GM19397 (cell line): ENCODE measurements at regions not wholly inside any gene's neighbourhood (a gene's known extent, or its start where the extent isn't known, plus 50 kb on each side); places are given as distances from the start of the nearest gene placed in this dataset.
"Not testable (repeated sequence)": the region's sequence is repeated elsewhere in the genome, so short reads cannot be mapped to it uniquely, and the experiment has no call there.

Experiments used
- ATAC-seq: cut with Tn5 transposase; IDR thresholded peaks from one replicate; pipeline ENCODE4 v1.9.1; 2021; ENCODE audit warnings: mild to moderate bottlenecking, moderate library complexity; ENCODE audit not compliant: unreplicated experiment

DNA sequence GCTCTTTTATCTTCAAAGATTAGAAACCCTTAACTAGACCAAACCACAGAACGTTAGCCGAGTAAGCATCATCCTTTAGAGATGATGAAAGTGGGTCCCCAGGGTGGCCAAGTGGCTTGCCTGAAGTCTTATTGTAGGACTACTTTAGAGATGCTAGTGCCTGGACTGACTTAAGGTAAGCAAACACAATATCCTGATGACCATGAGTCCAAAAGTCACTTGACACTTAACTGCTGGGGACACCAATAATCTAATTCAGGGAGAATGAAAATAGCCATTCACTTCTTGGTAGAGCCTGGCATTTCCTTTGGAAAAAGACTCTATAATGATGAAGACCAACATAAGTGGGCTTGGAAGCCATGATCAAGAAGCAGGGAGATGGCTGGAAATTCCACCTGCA, 225.3 kb upstream of the IRF2BP2 start:
- no peak for ATAC-seq

DNA sequence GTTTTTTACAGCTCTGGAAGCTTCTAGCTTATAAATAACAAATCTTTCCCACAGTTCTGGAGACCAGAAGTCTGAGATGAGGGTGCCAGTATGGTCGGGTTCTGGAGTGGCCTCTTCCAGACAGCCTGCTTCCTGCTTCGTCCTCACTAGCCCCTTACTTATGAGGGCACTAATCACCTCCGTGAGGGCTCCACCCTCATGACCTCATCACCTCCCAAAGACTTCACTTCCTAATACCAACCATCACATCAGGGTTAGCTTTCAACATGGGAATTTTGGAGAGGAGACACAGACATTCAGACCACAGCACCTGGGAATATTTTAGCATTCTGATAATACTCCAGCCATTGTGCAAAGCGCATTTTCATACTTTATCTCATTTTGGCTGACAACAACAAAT, 223.7 kb upstream of the IRF2BP2 start:
- ATAC-seq = no peak

DNA sequence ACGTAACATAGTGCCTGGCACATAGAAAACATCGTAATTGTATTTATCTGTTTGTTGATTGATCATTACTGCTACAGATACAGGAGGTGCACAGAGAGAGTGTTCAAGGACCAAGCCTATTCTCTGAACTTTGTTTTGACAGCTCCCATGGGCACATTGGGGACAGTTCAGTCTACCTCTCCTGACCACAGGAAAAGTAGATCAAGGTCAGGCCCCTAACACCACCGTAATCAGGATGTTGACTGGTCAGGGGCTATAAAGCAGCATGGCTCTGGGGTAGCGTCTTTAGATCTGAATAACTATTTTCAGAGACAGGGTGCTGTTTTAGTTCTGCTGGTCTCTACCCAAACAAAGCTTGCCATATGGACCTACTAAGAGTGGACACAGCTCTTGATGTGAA, 223.1 kb upstream of the IRF2BP2 start:
- ATAC-seq = no peak

DNA sequence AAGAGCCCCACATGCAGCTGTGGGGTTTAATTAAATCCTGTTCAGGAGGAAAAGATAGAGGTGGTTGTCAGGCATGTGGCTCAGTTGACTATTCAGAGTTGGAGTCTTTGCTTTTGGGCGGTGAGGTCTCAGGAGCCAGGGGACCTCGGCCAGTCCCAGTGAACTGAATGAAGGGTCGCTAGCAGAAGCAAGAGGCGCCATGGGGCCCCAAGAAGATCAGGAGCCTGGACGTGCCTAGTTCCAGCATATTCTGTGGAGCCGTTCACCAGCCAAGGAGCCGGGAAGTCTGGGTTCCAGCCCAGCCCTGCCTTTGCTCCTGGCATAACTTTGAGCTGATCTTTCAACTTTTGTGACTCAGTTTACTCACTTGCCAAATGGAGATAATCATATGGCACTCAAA, 217.7 kb upstream of the IRF2BP2 start:
- ATAC-seq = no peak

DNA sequence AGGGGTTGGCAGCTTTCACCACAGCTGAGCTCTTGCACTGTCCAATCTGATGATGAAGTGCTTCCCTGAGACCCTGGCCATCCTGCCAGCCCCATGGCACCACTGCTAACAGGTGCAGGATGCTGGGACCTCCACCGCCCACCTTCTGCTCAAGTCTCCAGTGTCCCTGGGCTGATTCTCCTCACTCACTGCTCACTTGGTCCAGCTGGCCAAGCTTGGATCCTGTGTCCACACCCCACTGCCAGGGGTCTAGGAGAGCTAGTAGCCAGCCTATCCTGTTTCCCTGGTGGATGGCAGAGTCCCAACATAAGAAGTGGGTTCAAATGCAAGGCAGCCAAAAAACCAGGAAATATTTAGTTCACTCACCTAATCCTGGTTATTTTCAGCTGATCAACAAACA, 217.2 kb upstream of the IRF2BP2 start:
- no peak for ATAC-seq

DNA sequence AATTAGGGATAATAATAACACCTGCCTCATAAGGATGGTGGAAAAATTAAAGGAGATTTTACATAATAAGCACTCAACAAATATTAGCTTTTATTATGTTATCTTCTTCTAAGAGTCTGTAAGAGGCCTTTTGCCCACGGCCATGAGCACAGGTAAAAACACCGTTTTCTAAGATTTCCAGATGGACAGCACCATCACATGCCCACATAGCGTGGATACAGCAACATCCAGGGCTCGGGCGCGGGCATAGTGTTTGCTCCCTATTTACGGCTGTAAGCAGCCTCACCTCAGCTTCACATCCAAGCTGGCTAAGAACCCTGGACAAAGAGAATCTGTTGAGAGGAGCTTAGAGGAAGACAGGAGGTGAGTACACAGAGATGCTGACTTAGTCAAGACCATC, 216.4 kb upstream of the IRF2BP2 start:
- no peak for ATAC-seq

DNA sequence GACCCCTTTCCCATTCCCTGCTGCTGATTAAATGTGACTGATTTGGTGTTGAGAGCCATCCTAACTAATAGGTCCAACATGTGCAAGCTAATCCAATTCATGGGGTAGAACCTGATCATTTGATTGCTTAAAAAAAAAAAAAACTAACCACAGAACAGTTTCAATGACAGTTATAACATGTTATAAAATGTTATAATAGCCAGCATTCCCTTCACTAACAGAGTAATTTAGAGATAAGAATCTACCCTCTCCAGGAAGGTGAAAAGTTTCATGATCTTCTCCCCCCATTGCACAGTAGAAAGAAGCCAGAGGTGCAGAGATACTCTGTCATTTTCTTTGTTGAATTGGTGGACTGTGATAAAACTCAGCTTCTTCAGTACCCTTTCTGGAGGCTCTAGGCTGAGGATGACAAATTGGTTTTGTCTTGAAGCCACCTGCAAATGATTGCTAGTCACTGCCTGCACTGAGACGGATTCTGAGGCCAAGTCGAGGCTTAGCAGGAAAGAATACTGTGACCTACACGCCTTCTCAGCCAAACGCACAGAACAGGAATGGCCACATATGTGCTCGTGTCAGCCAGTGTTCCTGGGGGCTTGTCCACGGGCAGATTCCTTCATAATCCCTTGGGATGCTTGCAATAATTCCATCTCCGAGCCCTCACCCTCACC, 215.7 kb upstream of the IRF2BP2 start:
- no peak for ATAC-seq

DNA sequence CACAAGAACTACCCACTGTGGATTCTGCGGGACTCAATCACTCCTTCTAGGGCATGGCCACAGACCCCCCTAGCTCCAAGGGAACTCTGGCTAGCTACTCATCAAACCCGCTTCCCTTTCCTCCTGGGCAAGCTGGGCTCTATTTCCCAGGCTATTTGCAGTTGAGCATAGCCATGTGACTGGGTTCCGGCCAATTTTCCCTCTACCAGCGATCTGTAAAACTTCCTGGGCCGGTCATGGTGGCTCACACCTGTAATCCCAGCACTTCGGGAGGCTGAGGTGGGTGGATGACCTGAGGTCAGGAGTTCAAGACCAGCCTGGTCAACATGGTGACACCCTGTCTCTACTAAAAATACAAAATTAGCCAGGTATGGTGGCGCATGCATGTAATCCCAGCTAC, 214.9 kb upstream of the IRF2BP2 start:
- ATAC-seq = not testable (repeated sequence)

DNA sequence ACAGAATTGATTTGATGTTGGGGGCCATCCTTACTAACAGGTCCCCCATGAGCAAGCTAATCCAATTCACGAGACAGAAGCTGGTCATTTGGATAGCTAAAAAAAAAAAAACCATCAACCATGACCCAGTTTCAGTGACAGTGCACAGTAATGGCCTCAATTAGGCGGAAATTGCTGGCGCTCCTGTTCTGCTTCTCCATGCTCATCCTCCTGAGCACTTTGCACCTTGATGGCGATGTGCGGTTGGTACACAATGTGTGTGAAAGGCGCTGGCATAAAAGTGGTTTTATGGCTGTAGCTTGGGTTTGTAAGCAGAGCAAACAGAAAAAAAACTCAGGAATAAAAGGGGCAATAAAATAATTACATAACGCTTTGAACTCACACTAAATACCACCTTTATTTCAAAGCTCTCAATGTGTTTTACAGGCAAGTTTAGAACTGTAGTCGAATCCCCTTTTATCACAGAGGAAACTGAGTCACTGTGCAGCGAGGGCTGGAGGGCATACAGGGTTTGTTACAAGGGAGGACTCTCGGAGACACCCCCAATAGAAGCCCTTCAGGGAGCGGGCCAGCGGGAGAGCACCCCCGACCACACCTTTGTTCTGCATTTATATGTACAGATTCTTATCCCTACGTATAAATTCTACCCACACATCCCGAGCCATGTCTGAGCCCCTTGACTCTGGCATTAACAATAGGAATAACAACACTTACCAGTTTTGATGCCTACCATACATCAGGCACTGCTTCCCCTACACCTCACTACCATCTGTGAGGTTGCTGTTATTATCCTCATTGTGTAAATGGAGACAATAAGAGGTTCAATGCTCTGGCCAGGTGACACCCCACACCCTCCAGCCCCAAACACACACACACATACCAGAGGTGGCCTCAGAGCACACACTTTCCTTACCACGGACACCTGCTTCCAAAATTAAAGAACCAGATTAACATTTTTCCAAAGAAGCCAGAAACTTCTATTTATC, 213.5 kb upstream of the IRF2BP2 start:
- ATAC-seq = no peak

DNA sequence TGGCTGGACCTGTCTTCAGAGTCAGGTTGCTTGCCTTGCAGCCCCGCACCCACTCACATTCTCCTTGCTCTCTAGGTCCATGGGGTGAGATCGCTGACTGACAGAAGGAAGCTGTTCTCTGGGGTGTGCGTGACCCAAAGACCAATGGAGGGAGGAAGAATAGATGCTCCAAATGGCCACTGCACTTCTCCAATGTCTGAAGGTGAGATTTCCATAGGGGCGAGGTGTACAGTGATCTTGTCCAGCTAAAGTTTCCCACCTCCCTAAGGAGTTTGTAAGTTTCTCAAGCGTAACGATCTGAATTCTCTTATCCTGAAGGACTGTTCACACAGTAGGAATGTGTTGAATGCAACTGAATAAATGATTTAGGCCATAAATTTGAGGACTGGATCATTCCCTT, 211.9 kb upstream of the IRF2BP2 start:
- ATAC-seq = no peak

DNA sequence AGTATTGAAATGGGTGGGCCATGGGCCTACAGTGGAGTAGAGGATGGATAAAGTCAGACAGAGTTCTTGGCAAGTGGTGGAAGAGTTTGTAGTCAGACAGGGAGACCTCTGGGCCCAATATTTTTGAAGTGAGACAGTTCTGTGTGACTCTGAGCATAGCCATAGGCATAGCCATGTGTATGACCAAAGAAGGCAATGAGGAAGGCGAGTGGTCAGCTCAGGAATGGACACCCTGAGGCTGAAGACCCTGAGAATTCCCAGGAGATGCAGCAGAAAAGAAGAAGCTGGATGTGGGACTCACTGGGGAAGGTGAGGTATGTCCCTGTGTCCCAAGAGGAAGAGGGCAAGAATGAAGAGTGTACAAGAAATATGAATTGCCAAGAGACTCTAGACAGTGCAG, 210.6 kb upstream of the IRF2BP2 start:
- no peak for ATAC-seq

DNA sequence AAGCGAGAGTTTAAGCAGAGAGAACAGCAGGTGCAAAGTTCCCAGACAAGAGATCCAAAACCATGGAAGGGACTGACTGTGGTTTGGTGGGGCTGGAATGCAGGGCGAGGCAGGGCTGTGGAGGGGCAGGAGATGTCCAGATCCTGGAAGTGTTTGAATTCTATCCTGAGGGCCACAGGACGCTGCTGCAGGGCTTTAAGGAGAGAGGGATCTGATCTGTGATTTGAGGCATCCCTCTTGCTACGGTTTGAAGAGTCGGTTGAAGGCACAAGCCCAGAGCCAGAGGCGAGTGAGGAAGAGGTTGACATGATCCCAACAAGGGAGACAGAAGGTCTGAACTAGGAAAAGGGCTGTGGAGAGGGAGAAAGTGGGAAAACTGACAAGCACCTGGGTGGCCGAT, 209.9 kb upstream of the IRF2BP2 start:
- not testable (repeated sequence) for ATAC-seq

DNA sequence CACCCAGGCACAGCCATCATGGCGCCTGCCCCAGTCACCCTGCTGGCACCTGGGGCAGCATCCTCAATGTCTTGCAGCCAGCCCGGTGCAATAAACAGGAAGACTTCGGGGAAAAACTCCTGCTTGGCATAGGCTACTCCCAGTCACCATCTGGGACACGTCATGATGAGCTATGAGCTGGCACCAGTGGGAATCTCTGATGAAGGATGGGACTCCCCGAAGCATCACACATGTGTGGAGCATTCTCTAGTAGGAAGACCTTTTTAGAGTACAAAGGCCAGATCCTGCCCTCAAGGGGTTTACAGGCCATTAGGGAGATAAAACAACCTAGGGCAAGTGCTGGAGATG, 208.0 kb upstream of the IRF2BP2 start:
- ATAC-seq = not testable (repeated sequence)

DNA sequence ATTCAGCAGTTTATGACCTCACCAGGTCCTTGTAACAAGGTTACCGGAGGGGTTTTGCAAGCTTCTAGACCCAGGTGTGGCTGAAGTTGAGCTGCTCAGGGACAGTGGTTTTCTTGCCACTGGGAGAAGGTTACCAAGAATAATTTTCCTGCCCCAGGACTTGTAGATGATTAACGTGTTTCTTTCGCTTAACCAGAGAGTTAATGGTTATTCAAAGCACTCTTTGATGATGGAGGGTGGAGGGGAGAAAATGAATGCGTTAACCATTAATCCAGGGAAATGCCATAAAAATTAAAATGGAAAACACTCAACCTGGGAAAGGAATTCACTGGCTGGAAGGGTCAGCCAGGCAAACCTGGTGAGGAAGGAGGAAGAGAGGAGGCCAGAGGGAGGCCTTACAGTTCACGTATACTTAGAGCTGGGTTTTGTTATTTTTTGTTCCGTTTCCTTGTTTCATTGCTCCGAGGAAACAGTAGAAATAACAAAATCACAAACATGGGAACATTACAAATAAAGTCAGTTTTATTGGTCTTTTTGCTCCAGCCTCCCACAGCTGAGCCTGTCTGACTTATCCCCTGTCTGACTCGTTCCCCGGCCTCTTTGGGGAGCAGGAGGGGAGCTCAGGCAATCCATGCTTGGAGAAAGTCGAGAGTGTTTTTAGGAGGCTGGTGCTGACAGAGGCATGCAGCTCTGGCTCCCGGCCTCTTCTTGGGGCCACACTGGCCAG, 207.5 kb upstream of the IRF2BP2 start:
- ATAC-seq = not testable (repeated sequence)

DNA sequence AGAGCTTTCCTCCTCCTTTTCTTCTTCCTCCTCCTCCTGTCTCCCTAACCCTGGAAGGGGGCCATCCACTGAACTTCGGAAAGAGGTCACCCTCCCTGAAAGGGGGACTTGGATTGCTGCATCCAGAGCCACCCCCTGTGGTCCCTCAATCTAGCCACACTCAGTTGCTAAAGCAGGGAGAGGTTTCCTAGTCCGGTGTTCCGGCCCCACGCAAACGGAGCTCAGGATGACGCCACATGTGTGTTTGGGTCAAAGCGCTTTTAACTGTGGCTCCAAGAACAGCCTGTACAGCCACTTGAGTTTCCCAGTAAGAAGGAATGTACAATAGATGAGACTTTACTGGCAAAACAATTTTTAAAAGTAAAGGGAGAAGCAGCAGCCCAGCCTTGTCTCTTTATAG, 206.9 kb upstream of the IRF2BP2 start:
- not testable (repeated sequence) for ATAC-seq

DNA sequence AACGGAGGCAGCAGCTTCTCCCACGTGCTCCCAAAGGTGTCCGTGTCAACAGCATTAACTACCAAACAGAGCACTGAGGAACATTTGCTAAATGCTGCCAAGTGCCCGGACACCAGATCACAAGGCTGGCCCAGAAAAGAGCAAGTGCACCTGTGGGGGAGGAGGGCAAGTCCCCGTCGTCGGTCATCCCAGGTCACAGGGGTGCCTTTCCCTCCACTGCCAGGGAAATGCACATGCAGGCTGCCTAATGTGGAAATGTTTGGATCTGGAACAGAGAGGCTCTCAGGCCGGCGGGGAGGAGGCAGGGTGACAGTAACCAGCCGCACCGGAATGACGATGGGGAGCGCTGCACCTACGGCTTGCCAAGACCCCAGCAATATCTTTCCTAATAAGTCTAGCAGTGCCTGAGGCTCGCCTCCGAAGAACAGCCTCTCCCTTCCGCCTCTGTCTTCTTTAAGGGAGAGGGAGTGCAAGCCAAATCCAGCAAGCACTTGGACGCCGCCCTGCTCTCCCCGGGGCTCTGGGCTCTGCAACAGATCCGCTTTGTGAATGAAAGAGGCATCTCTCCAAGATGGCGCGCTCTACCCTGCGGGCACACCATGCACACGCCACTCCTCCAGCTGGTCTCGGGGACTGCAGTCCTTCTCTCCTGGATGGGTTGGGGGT, 206.3 kb upstream of the IRF2BP2 start:
- ATAC-seq = not testable (repeated sequence)

DNA sequence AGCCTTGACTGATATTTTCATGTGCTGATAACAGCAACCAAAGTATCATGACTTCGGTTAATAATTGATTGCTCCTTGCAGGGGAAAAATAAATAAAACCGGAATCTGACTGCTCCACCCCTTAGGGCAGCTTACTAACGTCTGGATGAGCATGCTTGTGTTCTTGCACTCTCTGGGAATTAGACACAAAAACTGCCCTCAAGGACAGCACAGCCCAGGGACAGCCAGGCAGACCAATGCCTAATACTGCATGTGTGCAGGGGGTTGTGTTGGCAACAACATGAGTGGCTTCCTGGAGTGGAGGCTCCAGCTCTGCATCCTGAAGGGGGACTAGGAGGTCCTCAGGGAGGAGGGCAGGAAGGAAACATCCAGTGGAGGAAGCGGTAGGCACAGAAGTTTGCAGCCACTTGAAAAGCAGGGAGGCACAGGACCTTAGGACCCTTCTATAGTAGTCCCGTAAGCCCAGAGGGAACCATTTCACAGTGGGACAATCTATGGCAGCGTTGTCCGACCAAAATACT, 205.4 kb upstream of the IRF2BP2 start:
- ATAC-seq = not testable (repeated sequence)

DNA sequence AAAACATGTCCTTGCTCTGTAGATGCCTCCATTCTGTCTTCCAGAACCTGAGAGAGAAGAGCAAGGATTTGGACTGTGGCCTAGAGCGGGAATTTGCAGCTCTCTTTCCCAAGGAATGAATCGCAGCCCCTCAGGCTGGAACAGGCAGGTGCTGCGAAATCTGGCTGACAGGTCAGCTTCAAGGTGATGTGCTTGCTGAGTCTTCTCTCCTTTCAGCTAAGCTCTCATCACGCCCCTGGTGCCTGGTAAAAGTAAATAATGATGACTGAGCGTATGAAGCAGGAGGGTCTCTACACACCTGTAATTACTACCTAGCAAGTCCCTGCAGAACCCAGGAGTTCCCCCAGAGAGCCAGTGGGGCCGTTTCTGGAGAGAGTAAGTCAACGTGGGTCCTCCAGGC, 204.3 kb upstream of the IRF2BP2 start:
- not testable (repeated sequence) for ATAC-seq

DNA sequence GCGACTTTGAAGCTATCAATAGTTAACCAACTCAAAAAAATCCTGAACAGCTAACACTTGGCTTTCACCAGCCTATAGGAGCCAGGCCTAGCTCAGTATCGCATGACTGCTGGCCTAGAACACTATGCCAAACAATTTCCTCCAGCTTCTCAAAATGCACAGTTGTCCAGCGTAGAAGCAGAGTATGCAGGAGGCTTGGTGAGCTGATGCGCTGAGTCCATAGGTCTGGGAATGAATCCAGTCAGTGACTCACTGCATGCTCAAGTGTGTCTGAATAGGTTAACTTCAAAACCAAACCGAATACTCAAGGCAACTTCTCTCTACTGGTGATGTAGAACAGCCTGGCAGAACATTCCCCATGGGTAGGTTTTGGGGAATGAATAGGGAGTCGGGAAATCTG, 201.8 kb upstream of the IRF2BP2 start:
- not testable (repeated sequence) for ATAC-seq

DNA sequence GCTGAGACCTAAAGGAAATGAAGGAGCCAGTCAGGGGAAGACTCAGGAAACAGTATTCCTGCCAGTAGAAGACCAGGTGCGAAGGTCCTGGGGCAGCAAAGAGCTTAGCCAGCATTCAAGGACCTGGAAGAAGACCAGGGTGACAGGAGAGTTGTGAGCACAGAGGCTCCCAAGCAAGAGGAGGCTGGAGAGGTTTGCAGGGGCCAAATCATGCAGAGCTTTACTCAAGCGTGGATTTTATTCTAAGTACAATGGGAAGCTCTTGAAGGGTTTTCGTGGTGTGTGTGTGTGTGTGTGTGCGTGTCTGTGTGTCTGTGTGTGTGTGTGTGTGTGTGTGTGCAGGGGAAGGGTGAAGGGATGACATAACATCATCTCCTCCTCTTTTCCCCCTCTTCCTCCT, 200.7 kb upstream of the IRF2BP2 start:
- not testable (repeated sequence) for ATAC-seq

DNA sequence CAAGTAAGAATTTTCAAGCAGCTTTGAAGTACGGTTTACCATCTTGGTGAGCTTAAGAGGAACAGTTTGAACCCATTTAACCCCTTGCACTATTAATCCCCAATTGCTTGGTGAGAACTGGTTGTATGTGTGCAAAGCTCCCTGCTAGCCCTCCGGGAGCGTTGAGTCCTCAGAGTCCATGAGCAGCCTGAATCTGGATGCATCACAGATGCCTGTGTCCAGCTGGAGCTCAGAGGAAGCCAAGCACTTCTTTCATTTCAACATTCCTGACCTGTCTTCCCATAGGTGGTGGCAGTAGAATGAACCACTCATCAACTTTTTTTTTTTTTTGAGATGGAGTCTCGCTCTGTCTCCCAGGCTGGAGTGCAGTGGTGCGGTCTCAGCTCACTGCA, 199.9 kb upstream of the IRF2BP2 start:
- not testable (repeated sequence) for ATAC-seq
